Epithelial cell of esophagus (primary cell): ENCODE measurements at regions not wholly inside any gene's neighbourhood (a gene's known extent, or its start where the extent isn't known, plus 50 kb on each side); places are given as distances from the start of the nearest gene placed in this dataset.

Experiments
- DNase-seq: peaks from one replicate; pipeline ENCODE4 v3.0.0; 2010; ENCODE audit warnings: low read depth
- H3K4me3 ChIP-seq: 2 replicates; pipeline ENCODE4 v1.5.1; 2011; ENCODE audit warnings: mild to moderate bottlenecking, low read length, control low read depth
- CTCF ChIP-seq: IDR thresholded peaks from 2 replicates; pipeline ENCODE4 v1.5.1; 2011; ENCODE audit warnings: low read depth, mild to moderate bottlenecking, low read length, control low read depth, inconsistent platforms; ENCODE audit not compliant: insufficient read depth; ENCODE audit errors: missing control alignments

DNA sequence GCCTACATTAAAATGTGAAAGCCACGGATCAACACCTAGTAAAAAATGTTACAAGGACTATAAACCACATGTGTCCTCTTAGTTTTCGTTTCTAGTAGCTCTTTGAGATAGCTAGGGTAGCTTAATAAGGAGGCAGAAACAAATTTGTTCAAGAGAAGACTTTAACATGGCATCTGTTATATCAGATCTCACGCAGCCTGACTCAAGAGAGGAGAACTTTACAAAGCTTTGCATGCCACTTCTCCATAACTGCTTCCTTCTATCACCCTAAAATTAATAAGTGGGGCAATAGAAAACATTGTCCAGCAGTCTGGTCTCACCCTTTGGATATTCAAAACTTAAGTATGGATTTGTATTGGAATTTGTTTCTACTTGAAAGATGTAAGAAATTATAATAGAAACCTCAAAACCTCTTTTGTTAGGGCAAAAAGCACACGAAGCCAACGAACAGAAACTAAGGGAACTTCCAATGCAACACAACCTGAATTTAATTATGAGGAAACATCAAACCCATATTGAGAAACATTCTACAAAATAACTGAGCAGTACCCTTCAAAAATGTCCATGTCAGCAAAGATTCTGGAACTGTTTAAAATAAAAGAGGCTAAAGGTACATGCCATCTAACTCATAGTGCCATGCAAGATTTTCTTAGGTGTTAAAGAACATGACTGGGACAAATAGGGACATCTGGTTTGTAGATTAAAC, 194.8 kb downstream of the LRIG3 start:
- DNase-seq, result no peak
- H3K4me3 ChIP-seq, result no peak overlapping the region
- no peak for TF ChIP-seq CTCF

GRCh38 chr12:58727521-58727920, 192.8 kb downstream of the LRIG3 start:
- no peak for TF ChIP-seq CTCF
- DNase-seq, result peak; percentile 37
- H3K4me3 ChIP-seq, result no peak overlapping the region

DNA sequence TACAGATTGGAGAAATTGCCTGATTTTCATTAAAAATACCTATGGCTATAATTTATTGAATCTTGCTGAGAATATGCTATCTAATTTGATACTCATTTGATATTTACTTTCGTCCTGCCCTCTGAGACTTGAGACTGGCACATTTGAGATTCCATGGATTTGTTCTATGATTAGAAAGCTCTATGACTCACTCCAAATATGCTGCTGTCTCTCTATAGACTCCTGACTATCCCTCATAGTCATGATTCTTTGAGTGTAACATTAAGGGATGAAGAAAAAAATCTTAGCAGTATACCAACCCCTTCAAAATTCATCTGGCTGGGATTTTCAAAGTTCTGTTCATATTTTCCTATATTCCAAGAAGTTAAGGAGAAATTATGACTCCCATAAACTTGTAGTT, 191.9 kb downstream of the LRIG3 start:
- TF ChIP-seq CTCF, result no peak
- peak; percentile 42 for DNase-seq
- H3K4me3 ChIP-seq, result no peak overlapping the region

DNA sequence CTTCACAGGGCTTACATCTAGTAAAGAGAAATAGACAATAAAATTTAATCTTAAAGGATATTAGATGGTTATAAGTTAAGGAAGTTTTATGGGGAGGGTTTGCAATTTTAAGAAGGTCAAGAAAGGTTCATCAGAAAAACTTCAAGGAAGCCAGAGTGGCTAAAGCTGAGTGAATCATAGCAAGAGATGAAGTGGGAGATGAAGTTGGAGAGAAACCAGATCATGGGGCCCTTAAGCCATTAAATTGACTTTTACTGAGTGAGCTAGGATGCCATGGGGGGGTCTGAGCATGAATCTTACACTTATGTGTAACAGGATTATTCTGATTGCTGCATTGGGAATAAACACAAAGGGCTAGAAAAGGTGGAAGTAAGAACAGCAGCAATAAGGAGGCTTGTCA, 189.2 kb downstream of the LRIG3 start:
- no peak overlapping the region for H3K4me3 ChIP-seq
- no peak for TF ChIP-seq CTCF
- no peak for DNase-seq

DNA sequence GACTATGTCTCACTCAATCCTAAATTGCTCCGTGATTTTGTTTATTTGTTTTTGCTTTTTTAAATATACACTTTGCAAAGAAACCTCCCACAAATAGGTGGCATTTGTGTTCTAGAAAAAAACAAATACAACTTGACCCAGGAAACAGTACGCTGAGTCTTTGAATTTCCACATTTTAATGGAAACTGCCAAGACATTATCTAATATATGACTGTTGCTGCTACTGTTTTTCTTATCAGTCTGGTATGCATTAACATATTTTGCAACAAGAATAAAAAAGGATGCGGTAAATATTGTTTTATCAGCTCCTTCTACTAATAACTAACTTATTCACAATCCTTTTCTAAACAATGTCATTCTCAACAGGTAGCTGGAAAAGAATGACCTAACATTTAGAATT, 187.4 kb downstream of the LRIG3 start:
- H3K4me3 ChIP-seq, result no peak overlapping the region
- no peak for DNase-seq
- no peak for TF ChIP-seq CTCF

- no peak overlapping the region for H3K4me3 ChIP-seq
- TF ChIP-seq CTCF, result no peak
- no peak for DNase-seq
These were observed 179.1 kb downstream of the LRIG3 start for GRCh38 chr12:58741226-58741625.
